NCI-H510A treated with DMSO at 0.1 percent for 48 hours (cell line): ENCODE measurements at regions not wholly inside any gene's neighbourhood (a gene's known extent, or its start where the extent isn't known, plus 50 kb on each side); places are given as distances from the start of the nearest gene placed in this dataset.
A peak's percentile ranks its signal among the peaks of the same experiment; 100 is the strongest.
"Not testable (repeated sequence)": the region's sequence is repeated elsewhere in the genome, so short reads cannot be mapped to it uniquely, and the experiment has no call there.

Experiments
- DNase-seq: peaks from one replicate; lab custom pipeline; 2025; lab: John Stamatoyannopoulos, UW

- DNase-seq, result no peak
These were observed 135.4 kb upstream of the GPR12 start for GRCh38 chr13:26895808-26896466.

GRCh38 chr13:26895081-26895807, 134.7 kb upstream of the GPR12 start:
- no peak for DNase-seq

- DNase-seq, result no peak
These were observed 128.0 kb upstream of the GPR12 start for GRCh38 chr13:26888632-26889031.

- DNase-seq, result no peak
These were observed 127.0 kb upstream of the GPR12 start for GRCh38 chr13:26887594-26887993.

- DNase-seq, result no peak
These were observed 123.1 kb upstream of the GPR12 start for GRCh38 chr13:26883613-26884257.

GRCh38 chr13:26882731-26883130, 122.1 kb upstream of the GPR12 start:
- no peak for DNase-seq

GRCh38 chr13:26881154-26881553, 120.6 kb upstream of the GPR12 start:
- peak; percentile 4 for DNase-seq

GRCh38 chr13:26880735-26881134, 120.1 kb upstream of the GPR12 start:
- DNase-seq, result no peak

- DNase-seq, result no peak
These were observed 117.9 kb upstream of the GPR12 start for GRCh38 chr13:26878438-26878837.

- DNase-seq, result no peak
These were observed 112.8 kb upstream of the GPR12 start for GRCh38 chr13:26873386-26873698.

- peak; percentile 4 for DNase-seq
These were observed 112.2 kb upstream of the GPR12 start for GRCh38 chr13:26872525-26873385.

GRCh38 chr13:26867451-26868091, 107.0 kb upstream of the GPR12 start:
- no peak for DNase-seq

- no peak for DNase-seq
These were observed 104.0 kb upstream of the GPR12 start for GRCh38 chr13:26864576-26864975.

GRCh38 chr13:26861941-26862340, 101.4 kb upstream of the GPR12 start:
- DNase-seq, result peak; percentile 65

GRCh38 chr13:26855921-26856320, 95.3 kb upstream of the GPR12 start:
- no peak for DNase-seq

- DNase-seq, result no peak
These were observed 94.5 kb upstream of the GPR12 start for GRCh38 chr13:26855071-26855470.

- DNase-seq, result no peak
These were observed 92.7 kb upstream of the GPR12 start for GRCh38 chr13:26853323-26853722.

GRCh38 chr13:26847281-26847680, 86.7 kb upstream of the GPR12 start:
- no peak for DNase-seq

GRCh38 chr13:26845063-26845462, 84.5 kb upstream of the GPR12 start:
- DNase-seq, result not testable (repeated sequence)

GRCh38 chr13:26839682-26840081, 79.1 kb upstream of the GPR12 start:
- DNase-seq, result no peak

GRCh38 chr13:26838821-26839220, 78.2 kb upstream of the GPR12 start:
- DNase-seq, result no peak

- DNase-seq, result no peak
These were observed 77.4 kb upstream of the GPR12 start for GRCh38 chr13:26837997-26838396.
